ENCODE measurements at regions not wholly inside any gene's neighbourhood (a gene's known extent, or its start where the extent isn't known, plus 50 kb on each side); places are given as distances from the start of the nearest gene placed in this dataset.

GRCh38 chr15:46166750-46167149 is 531.9 kb downstream of the SQOR start:
- no peak for TF ChIP-seq EZH2 (IDR thresholded peaks at IDR 0.05; ENCODE audit: insufficient read depth, low read length)
- no peak for TF ChIP-seq CTCF (IDR thresholded peaks at IDR 0.05; ENCODE audit: insufficient read depth, low read depth, low read length)

Data from astrocyte (in vitro differentiated cells and primary cell).